Endothelial cell of umbilical vein (primary cell): ENCODE measurements at regions not wholly inside any gene's neighbourhood (a gene's known extent, or its start where the extent isn't known, plus 50 kb on each side); places are given as distances from the start of the nearest gene placed in this dataset.

Experiments
- BruUV-seq: library from RNA; stranded (reverse); fragments of 400-500 nt; replicated peaks from 2 replicates; lab custom pipeline; 2021; lab: Mats Ljungman, UMichigan
- CTCF ChIA-PET: fragments of 300-600, 350-600 bp; sonication (Branson Sonifier 250); formaldehyde crosslinking; loops from one replicate; lab custom pipeline; 2021; ENCODE audit warnings: antibody characterized with exemption, inconsistent platforms; lab: Charles Lee
- POLR2A ChIA-PET: fragments of 300-600, 350-600 bp; sonication (Branson Sonifier 250); formaldehyde crosslinking; loops from one replicate; lab custom pipeline; 2021; ENCODE audit warnings: antibody characterized with exemption, inconsistent platforms; lab: Charles Lee
- DNase-seq: peaks from one replicate; pipeline ENCODE4 v3.0.0-alpha.2; 2011; ENCODE audit warnings: low read depth, low spot score
- FAIRE-seq: peaks from 2 replicates; lab custom pipeline; 2011; peaks lifted over from hg19 to GRCh38; lab: Jason Lieb, UNC
- H2AFZ ChIP-seq: 2 replicates; pipeline ENCODE4 v1.6.0; 2012; ENCODE audit warnings: low read depth, low read length, control low read depth, inconsistent platforms
- H3K27ac ChIP-seq: 2 replicates; pipeline ENCODE4 v1.5.1; 2011; ENCODE audit warnings: low read depth, mild to moderate bottlenecking, control low read depth, low read length, moderate library complexity; ENCODE audit not compliant: insufficient read depth
- H3K27me3 ChIP-seq, 2 experiments: 2 replicates each; pipeline versions ENCODE4 v1.6.0 to v1.6.1; 2011; ENCODE audit warnings: low read length in 2 of 2, mixed read lengths in 1 of 2; ENCODE audit not compliant: control insufficient read depth in 2 of 2, insufficient read depth in 2 of 2
- H3K36me3 ChIP-seq, 2 experiments: 2 replicates in 1 of 2; 3 replicates in 1 of 2; pipeline ENCODE4 v1.5.1; 2011; ENCODE audit warnings: low read length in 2 of 2, mild to moderate bottlenecking in 1 of 2, moderate library complexity in 1 of 2; ENCODE audit not compliant: control insufficient read depth in 2 of 2, insufficient read depth in 2 of 2; ENCODE audit errors: extremely low read depth in 1 of 2
- H3K4me1 ChIP-seq: 3 replicates; pipeline ENCODE4 v1.5.1; 2011; ENCODE audit warnings: mild to moderate bottlenecking, low read length; ENCODE audit not compliant: control insufficient read depth, insufficient read depth; ENCODE audit errors: extremely low read depth
- H3K4me2 ChIP-seq: 2 replicates; pipeline ENCODE4 v1.6.1; 2011; ENCODE audit warnings: low read length, control low read depth, mixed read lengths; ENCODE audit not compliant: insufficient read depth
- H3K4me3 ChIP-seq, 3 experiments: fragments of 200-600 bp in 1 of 3; sonication (generic), shearing (Covaris generic) in 1 of 3; replicated peaks in 1 of 3; 2 replicates each; pipeline ENCODE4 v1.5.1; 2011 to 2016; ENCODE audit warnings: control low read depth in 3 of 3, low read length in 3 of 3, mild to moderate bottlenecking in 2 of 3, inconsistent platforms in 1 of 3, low read depth in 1 of 3, moderate library complexity in 1 of 3; ENCODE audit not compliant: insufficient read depth in 1 of 3
- H3K79me2 ChIP-seq: 2 replicates; pipeline ENCODE4 v1.6.0; 2012; ENCODE audit warnings: low read length, inconsistent platforms; ENCODE audit not compliant: control insufficient read depth, insufficient read depth
- H3K9ac ChIP-seq: replicated peaks from 2 replicates; pipeline ENCODE3; 2011; ENCODE audit warnings: low read length, control low read depth; ENCODE audit not compliant: insufficient read depth; ENCODE audit errors: extremely low read depth
- H3K9me1 ChIP-seq: replicated peaks from 3 replicates; pipeline ENCODE4 v1.6.0; 2011; ENCODE audit warnings: mild to moderate bottlenecking, low read length; ENCODE audit not compliant: control insufficient read depth, insufficient read depth; ENCODE audit errors: extremely low read depth
- H3K9me3 ChIP-seq: replicated peaks from 2 replicates; pipeline ENCODE4 v1.5.1; 2012; ENCODE audit warnings: low read length, inconsistent platforms; ENCODE audit not compliant: control insufficient read depth, insufficient read depth
- H4K20me1 ChIP-seq: replicated peaks from 2 replicates; pipeline ENCODE3; 2011; ENCODE audit warnings: mild to moderate bottlenecking, low read length; ENCODE audit not compliant: control insufficient read depth, insufficient read depth; ENCODE audit errors: extremely low read depth
- EZH2 ChIP-seq: IDR thresholded peaks from 2 replicates; pipeline ENCODE4 v1.6.1; 2012; ENCODE audit warnings: borderline replicate concordance, low read depth, mild to moderate bottlenecking, moderate library complexity, low read length, inconsistent platforms; ENCODE audit not compliant: severe bottlenecking
- FOS ChIP-seq: IDR thresholded peaks from 2 replicates; pipeline ENCODE4 v1.6.1; 2011; ENCODE audit warnings: mild to moderate bottlenecking, low read length, moderate library complexity, borderline replicate concordance; ENCODE audit not compliant: insufficient read depth
- GATA2 ChIP-seq: IDR thresholded peaks from 2 replicates; pipeline ENCODE4 v1.7.0; 2011; ENCODE audit warnings: low read depth, mild to moderate bottlenecking, moderate library complexity, mixed read lengths, low read length; ENCODE audit not compliant: insufficient read length, insufficient read depth
- JUN ChIP-seq: IDR thresholded peaks from 2 replicates; pipeline ENCODE4 v1.6.1; 2011; ENCODE audit warnings: borderline replicate concordance, low read depth; ENCODE audit not compliant: insufficient read length, insufficient read depth
- MYC ChIP-seq: IDR thresholded peaks from one replicate; pipeline ENCODE4 v1.6.1; 2011; ENCODE audit warnings: mild to moderate bottlenecking, low read depth, low read length
- POLR2A ChIP-seq: IDR thresholded peaks from 2 replicates; pipeline ENCODE4 v1.6.1; 2012; ENCODE audit warnings: low read depth, mild to moderate bottlenecking, control low read depth, low read length
- POLR2AphosphoS5 ChIP-seq: IDR thresholded peaks from 2 replicates; pipeline ENCODE4 v1.6.1; 2012; ENCODE audit warnings: low read depth, mild to moderate bottlenecking, control low read depth, low read length, moderate library complexity; ENCODE audit not compliant: insufficient read depth
- dilution Hi-C: fragments of 300-500 bp; cut with MboI; formaldehyde crosslinking; loops from one replicate; pipeline ENCODE4 v1.15.0; 2019; ENCODE audit warnings: low sequenced_read_pairs; ENCODE audit not compliant: extremely low pct_ligation_motif_present
- intact Hi-C: fragments of 100-400 bp; cut with micrococcal nuclease; formaldehyde crosslinking; loops from one replicate; pipeline ENCODE4 v1.10.0; 2022
- TF ChIP-seq, protein P1 (sequence below): IDR thresholded peaks from 2 replicates; pipeline ENCODE4 v1.6.1; 2011; ENCODE audit not compliant: insufficient read depth, insufficient read length
- TF ChIP-seq, protein P2 (sequence below), 2 donors: IDR thresholded peaks; 1 replicate in 1 of 2; 2 replicates in 1 of 2; pipeline ENCODE4 v1.5.1; 2011; ENCODE audit warnings: low read length in 2 of 2, mild to moderate bottlenecking in 2 of 2, moderate library complexity in 2 of 2, control low read depth in 1 of 2, inconsistent platforms in 1 of 2, low read depth in 1 of 2; ENCODE audit not compliant: insufficient read depth in 1 of 2; ENCODE audit errors: extremely low read depth in 1 of 2

DNA sequence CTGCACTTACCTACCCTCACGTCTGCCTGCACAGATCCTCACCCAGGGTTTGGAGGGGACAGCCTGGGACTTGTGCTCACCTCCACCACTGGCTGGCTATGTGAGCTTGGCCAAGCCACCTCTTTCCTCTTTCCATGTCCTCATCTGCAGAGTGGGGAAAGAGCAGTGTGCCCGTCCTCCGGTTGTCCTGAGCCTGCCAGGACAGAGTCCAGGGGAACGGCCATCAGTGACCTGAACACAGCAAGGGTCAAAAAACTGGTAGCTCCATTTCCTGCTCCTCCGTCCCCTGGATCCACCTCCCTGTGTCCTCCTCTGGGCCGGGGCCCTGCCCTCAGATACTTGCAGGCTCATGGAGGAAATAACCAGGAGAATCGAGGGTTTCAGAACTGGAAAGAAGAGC lies 187.7 kb downstream of the OLFM1 start:
- POLR2A ChIA-PET = no interaction called here
- no peak for FAIRE-seq

DNA sequence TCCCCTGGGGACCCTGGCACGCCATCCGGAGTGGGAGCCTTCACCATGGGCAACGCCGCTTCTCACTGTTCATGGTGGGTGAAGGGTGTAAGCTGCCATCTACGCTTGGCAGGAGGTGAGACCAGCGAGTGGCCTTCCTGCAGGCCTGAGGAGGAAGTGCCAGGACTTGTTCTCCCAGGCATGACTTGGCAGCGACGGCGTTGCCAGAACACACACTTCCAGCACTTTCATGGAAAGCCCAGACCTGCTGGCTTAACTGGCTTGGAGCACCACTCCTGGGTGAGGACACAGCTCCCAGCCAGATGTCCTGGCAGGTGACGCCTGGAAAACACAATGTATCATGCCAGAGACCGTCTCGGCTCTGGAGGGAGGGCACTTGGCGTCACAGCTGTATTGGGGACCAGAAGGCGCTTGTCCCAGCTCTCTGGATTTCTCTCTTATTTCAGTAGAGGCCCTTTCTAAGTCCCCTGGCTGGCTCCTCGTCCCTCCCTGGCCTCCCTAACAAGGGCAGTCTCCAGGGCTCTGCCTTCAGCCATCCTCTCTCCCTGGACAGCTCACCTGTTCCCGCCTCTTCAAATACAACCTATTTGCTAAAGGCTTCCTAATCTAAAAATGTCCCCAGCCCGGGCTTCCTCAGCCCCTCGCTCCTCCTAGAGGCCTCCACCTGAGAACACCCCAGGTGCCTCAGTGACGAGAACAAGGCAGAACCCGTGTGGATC lies 188.3 kb downstream of the OLFM1 start:
- Histone ChIP-seq H4K20me1 (no peaks in the 10 kb centered on the region), H3K27me3 (no peaks in the 10 kb centered on the region), H3K4me3 (no peak overlapping the region), H3K4me2 (no peak overlapping the region), H3K36me3 (no peaks in the 10 kb centered on the region), H3K9me3 (no peaks in the 10 kb centered on the region), H3K9me1 (no peaks in the 10 kb centered on the region), H2AFZ (no peak overlapping the region), H3K9ac (no peak overlapping the region), H3K4me1 (no peaks in the 10 kb centered on the region), H3K27ac (no peak overlapping the region), H3K79me2 (no peaks in the 10 kb centered on the region)
- TF ChIP-seq, protein P1, sequence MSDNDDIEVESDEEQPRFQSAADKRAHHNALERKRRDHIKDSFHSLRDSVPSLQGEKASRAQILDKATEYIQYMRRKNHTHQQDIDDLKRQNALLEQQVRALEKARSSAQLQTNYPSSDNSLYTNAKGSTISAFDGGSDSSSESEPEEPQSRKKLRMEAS = no peak
- TF ChIP-seq JUN (no peak), MYC (no peak), EZH2 (no peak), POLR2A (no peak), GATA2 (no peak), POLR2AphosphoS5 (no peak), FOS (no peak)
- TF ChIP-seq, protein P2, sequence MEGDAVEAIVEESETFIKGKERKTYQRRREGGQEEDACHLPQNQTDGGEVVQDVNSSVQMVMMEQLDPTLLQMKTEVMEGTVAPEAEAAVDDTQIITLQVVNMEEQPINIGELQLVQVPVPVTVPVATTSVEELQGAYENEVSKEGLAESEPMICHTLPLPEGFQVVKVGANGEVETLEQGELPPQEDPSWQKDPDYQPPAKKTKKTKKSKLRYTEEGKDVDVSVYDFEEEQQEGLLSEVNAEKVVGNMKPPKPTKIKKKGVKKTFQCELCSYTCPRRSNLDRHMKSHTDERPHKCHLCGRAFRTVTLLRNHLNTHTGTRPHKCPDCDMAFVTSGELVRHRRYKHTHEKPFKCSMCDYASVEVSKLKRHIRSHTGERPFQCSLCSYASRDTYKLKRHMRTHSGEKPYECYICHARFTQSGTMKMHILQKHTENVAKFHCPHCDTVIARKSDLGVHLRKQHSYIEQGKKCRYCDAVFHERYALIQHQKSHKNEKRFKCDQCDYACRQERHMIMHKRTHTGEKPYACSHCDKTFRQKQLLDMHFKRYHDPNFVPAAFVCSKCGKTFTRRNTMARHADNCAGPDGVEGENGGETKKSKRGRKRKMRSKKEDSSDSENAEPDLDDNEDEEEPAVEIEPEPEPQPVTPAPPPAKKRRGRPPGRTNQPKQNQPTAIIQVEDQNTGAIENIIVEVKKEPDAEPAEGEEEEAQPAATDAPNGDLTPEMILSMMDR (IDR thresholded peaks at IDR 0.05; ENCODE audit: extremely low read depth in 1 of 2, insufficient read depth in 1 of 2, low read depth in 1 of 2, low read length in 2 of 2) = no peak
- intact Hi-C loops = no loop called here
- CTCF ChIA-PET = no interaction called here
- no peak for FAIRE-seq
- POLR2A ChIA-PET = no interaction called here
- dilution Hi-C loops = no loop called here
- no TSS peak for BruUV-seq
- DNase-seq = no peak

More for the DNA sequence above, 187.7 kb downstream of the OLFM1 start:
- Histone ChIP-seq H4K20me1 (no peaks in the 10 kb centered on the region), H3K9me1 (no peaks in the 10 kb centered on the region), H3K9me3 (no peaks in the 10 kb centered on the region), H2AFZ (no peak overlapping the region), H3K9ac (no peak overlapping the region), H3K4me2 (no peak overlapping the region), H3K4me1 (no peaks in the 10 kb centered on the region), H3K36me3 (no peaks in the 10 kb centered on the region), H3K4me3 (no peak overlapping the region), H3K27ac (no peak overlapping the region), H3K27me3 (no peaks in the 10 kb centered on the region), H3K79me2 (no peaks in the 10 kb centered on the region)
- CTCF ChIA-PET = no interaction called here
- no peak for DNase-seq
- intact Hi-C loops (no loop called here), dilution Hi-C loops (no loop called here)
- no peak for TF ChIP-seq MYC
- no peak for TF ChIP-seq GATA2
- no peak for TF ChIP-seq EZH2
- no TSS peak for BruUV-seq
